Heart right ventricle (tissue), 16 donors: ENCODE measurements at regions not wholly inside any gene's neighbourhood (a gene's known extent, or its start where the extent isn't known, plus 50 kb on each side); places are given as distances from the start of the nearest gene placed in this dataset.

ENCODE experiments used
- ATAC-seq, 8 donors: fragments of 200-7000 bp; cut with Tn5 transposase; one replicate each; pipeline ENCODE4 v1.9.1; 2020; ENCODE audit warnings: mild to moderate bottlenecking in 8 of 8, moderate library complexity in 8 of 8, moderate number of reproducible peaks in 1 of 8
- DNase-seq, 2 donors: peaks; one replicate each; pipeline ENCODE4 v3.0.0-alpha.2; 2020
- H3K27ac ChIP-seq, 10 donors: fragments of 200-600 bp; sonication (generic) in 2 of 10; one replicate each; pipeline versions ENCODE4 v1.5.0 to v1.8.0; 2020 to 2022; ENCODE audit warnings: mild to moderate bottlenecking in 3 of 10
- H3K27me3 ChIP-seq, 7 donors: fragments of 200-600 bp; one replicate each; pipeline ENCODE4 v1.8.0; 2021 to 2022; ENCODE audit warnings: mild to moderate bottlenecking in 2 of 7
- H3K36me3 ChIP-seq, 9 donors: fragments of 200-600 bp; sonication (generic) in 1 of 9; one replicate each; pipeline versions ENCODE4 v1.5.0 to v1.8.0; 2020 to 2022; ENCODE audit warnings: mild to moderate bottlenecking in 2 of 9
- H3K4me1 ChIP-seq, 9 donors: fragments of 200-600 bp; sonication (generic) in 1 of 9; one replicate each; pipeline versions ENCODE4 v1.5.0 to v1.8.0; 2020 to 2022; ENCODE audit warnings: mild to moderate bottlenecking in 4 of 9
- H3K4me3 ChIP-seq, 10 donors: fragments of 200-600 bp; sonication (generic) in 2 of 10; one replicate each; pipeline versions ENCODE4 v1.5.0 to v1.8.0; 2020 to 2022; ENCODE audit warnings: mild to moderate bottlenecking in 7 of 10, moderate library complexity in 2 of 10
- H3K9me3 ChIP-seq, 11 donors: fragments of 200-600 bp in 10 of 11; sonication (generic) in 2 of 11; one replicate each; pipeline versions ENCODE4 v1.5.0 to v1.8.0; 2013 to 2022; ENCODE audit warnings: mild to moderate bottlenecking in 2 of 11, control low read depth in 1 of 11, moderate library complexity in 1 of 11
- WGBS, 2 donors: extraction: QIAGEN DNeasy Blood & Tissue Kit; methylation state at CpG; one replicate each; pipeline ENCODE4 v1.1.7; 2013; ENCODE audit warnings: inconsistent platforms in 1 of 2; 5-methylcytosine and 5-hydroxymethylcytosine counted together
- intact Hi-C, 10 donors: fragments of 100-400 bp; cut with DNase I; formaldehyde crosslinking; loops; one replicate each; pipeline versions ENCODE4 v1.11.1 to v1.14.2; 2022
- TF ChIP-seq, protein P1 (sequence below), 9 donors: fragments of 200-600 bp; sonication (generic) in 2 of 9; IDR thresholded peaks; one replicate each; pipeline versions ENCODE4 v1.5.0 to v1.8.0; 2021 to 2022; ENCODE audit warnings: antibody characterized with exemption in 9 of 9, mild to moderate bottlenecking in 5 of 9, moderate library complexity in 1 of 9
- donor health status: Arrhythmogenic right ventricular cardiomyopathy.
- donor health status: ischemic (EF 13 %, LVEDD 7.1; RV severe dilation, severe dysfunction).
- donor health status: healthy with polysubstance abuse.
- donor health status: DM: no; HTN: yes; CAD: no.
- donor health status: DM: no; HTN: no; CAD: no.
- donor health status: ischemic (EF 25% LVEDD 6.9; RV normal size, moderate dysfunction).
- donor health status: ischemic (EF 25% LVEDD 5.7; RV mildly dilated, moderate dysfunction).
- donor health status: healthy.
- donor health status: DM: yes; HTN: yes; CAD: no.
- donor health status: Ischemic cardiomyopathy.
- donor health status: ischemic (EF 35%, LVEDD 5.7; RV mildly dilated, moderate dysfunction).
- donor health status: nonischemic (EF 11% LVEDD 7.7; RV severe dilation, severe dysfunction).
- donor health status: DM: yes; HTN: yes; CAD: no.
- donor health status: PGD.
- donor health status: ischemic (EF 29% LVEDD 5.4; RV normal size, mild dysfunction).
- donor health status: nonischemic (EF 23%, LVEDD 6.1; RV moderate dilation, normal function).

DNA sequence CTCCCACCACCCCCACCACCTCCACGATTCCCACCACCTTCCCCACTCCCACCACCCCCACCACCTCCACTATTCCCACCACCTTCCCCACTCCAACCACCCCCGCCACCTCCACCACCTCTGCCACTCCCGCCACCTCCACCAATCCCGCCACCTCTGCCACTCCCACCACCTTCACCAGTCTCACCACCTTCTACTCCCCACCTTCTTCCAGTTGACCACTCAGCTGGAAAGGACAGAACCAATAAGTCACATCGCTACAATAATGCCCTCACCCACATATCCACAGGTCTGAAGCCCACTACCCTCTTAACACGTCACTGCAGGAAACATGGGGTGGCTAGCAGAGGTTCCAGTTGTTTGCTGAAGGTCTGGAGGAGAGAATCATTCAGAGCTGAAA, 93.5 kb upstream of the PAX2 start:
- intact Hi-C loops = no loop called here
- WGBS, 2 donors = 91 to 93% methylated on average over 5 of the region's 6 CpGs
- DNase-seq = no peak
- Histone ChIP-seq H3K27me3 (peaks cover 5 to 88% (median 83%) of the 10 kb centered on the region in 7 donors), H3K36me3 (no peaks in the 10 kb centered on the region), H3K4me3 (no peak overlapping the region), H3K9me3 (no peaks in the 10 kb centered on the region), H3K4me1 (peaks cover 0 to 21% (median 10%) of the 10 kb centered on the region in 9 donors), H3K27ac (no peak overlapping the region)
- TF ChIP-seq, protein P1, sequence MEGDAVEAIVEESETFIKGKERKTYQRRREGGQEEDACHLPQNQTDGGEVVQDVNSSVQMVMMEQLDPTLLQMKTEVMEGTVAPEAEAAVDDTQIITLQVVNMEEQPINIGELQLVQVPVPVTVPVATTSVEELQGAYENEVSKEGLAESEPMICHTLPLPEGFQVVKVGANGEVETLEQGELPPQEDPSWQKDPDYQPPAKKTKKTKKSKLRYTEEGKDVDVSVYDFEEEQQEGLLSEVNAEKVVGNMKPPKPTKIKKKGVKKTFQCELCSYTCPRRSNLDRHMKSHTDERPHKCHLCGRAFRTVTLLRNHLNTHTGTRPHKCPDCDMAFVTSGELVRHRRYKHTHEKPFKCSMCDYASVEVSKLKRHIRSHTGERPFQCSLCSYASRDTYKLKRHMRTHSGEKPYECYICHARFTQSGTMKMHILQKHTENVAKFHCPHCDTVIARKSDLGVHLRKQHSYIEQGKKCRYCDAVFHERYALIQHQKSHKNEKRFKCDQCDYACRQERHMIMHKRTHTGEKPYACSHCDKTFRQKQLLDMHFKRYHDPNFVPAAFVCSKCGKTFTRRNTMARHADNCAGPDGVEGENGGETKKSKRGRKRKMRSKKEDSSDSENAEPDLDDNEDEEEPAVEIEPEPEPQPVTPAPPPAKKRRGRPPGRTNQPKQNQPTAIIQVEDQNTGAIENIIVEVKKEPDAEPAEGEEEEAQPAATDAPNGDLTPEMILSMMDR (IDR thresholded peaks at IDR 0.05) = no peak
- no peak for ATAC-seq

DNA sequence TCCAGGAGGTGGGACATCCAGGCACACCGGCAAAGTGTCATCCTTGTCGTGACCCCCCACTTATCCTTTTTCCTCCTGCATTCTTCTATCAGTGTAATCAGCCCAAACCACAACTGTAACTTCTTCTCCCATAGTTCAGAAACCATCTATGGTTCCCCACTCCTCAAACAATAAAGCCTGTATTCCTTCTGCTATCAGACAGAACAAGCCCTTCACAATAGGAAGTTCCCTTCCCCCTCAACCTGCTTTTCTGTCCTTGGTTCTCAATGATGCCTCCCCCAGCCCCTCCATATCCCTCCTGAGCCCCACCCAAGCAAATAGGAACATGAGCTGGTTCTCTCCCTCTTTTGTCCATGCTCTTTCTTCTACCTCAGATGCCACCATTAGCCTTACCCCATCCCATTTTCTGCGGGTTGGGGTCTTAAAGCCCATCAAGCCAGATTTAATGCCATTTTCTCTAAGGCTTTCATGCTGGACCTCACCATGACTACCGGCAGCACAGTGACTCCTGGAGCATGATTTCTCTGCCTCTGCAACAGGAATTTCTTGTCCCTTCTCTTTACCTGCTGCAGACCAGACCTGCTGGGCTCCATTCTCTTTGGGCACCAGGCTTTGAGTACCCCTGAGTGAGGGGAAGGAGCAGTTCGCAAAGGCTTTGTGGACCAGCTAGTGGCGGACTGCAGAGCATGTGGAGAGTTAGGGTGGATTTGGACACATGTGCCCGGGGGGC, 92.8 kb upstream of the PAX2 start:
- H3K27me3 ChIP-seq = peaks cover 5 to 88% (median 84%) of the 10 kb centered on the region in 7 donors
- WGBS, 2 donors = 56 to 58% methylated on average over 7 of the region's 7 CpGs
- TF ChIP-seq, protein P1 (IDR thresholded peaks at IDR 0.05) = no peak
- peaks cover 0 to 21% (median 10%) of the 10 kb centered on the region in 9 donors for H3K4me1 ChIP-seq
- H3K9me3 ChIP-seq = no peaks in the 10 kb centered on the region
- DNase-seq (no peak), ATAC-seq (no peak)
- no peak overlapping the region for H3K4me3 ChIP-seq
- no peak overlapping the region for H3K27ac ChIP-seq
- intact Hi-C loops = no loop called here
- no peaks in the 10 kb centered on the region for H3K36me3 ChIP-seq

DNA sequence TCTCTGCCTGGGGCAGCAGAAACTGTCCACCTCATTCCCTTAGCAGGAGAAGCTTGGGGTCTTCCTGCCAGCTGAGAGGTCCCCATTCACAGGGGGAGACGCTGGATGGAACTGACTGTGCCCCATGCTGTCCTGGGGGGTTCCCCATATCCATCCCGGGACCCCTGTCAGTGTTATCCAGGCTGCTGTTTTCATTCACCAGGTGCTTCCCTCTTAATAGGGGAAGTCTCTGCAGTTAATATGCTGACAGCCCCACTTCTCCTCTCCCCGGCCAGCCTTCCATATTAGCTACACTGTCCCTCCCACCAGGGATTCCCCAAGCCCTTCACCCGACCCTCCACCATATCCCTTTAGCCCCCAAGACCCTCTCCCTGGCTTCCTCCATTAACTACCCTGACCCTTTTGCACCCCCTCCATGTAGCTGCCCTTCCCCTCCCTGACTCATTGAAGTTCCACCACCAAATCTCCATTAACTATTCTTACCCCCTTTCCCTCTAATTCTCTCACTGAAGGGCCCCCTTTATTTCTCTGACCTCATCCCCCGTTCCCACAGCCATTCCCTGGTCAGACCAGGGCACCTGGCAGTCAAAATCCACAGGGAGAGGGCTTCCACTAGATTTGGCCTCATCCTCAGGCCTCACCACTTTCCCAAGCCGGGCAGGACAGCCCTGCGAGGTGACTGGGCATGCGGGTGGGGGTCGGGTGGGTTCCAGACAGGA, 92.0 kb upstream of the PAX2 start:
- 4 to 9% methylated on average over 9 of the region's 9 CpGs for WGBS, 2 donors
- Histone ChIP-seq H3K36me3 (no peaks in the 10 kb centered on the region), H3K4me1 (peaks cover 0 to 21% (median 10%) of the 10 kb centered on the region in 9 donors), H3K27me3 (peaks cover 9 to 88% (median 84%) of the 10 kb centered on the region in 7 donors), H3K4me3 (no peak overlapping the region), H3K27ac (no peak overlapping the region), H3K9me3 (no peaks in the 10 kb centered on the region)
- DNase-seq (no peak), ATAC-seq (no peak)
- intact Hi-C loops = no loop called here
- TF ChIP-seq, protein P1 (IDR thresholded peaks at IDR 0.05) = no peak

DNA sequence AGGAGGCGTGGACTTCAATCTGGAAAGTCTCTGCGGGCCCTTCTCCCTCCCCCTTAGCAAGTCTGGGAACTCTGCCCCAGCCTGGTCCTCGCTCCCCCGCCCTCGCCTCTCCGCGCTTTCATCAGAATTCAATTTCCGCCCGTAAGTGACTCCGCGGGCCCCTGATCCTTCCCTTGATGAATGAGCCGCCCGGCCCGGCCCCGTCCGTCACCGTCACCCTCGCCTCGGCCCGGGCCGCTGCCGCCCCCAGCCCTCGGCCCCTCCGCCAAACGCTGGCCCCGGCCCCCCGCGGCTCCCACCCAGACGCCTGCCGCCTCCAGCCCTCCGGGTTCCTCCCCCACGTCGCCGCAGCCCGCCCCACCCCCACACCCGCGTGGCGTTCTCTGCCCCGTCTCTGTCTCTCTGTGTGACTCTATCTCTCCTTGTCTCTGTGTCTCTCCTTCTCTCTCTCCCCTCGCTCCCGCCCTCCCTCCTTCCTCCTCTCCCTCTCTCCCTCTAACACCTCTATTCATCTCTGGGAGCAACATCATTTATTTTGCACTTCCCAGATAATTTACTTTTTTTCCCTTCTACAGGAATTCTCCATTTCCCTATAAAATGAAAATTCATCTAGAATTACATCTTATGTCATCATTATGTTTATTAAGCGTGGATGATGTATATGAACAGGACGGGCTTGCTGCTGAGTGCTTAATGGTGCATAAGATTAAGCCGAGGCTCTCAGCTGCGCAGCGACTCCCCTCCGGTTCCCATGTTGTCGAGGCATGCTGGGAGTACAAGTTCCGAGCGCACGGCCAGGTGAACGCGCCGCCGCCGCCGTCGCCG, 91.2 kb upstream of the PAX2 start:
- no peak overlapping the region for H3K27ac ChIP-seq
- no peaks in the 10 kb centered on the region for H3K9me3 ChIP-seq
- H3K4me3 ChIP-seq = peak overlapping the region in 6 of 10 donors; percentile 2 to 24 (median 16)
- peak in 1 of 2 donors; percentile 7 for DNase-seq
- no peak for ATAC-seq
- no peaks in the 10 kb centered on the region for H3K36me3 ChIP-seq
- 1% methylated on average over 54 to 59 of the region's 59 CpGs for WGBS, 2 donors
- H3K27me3 ChIP-seq = peaks cover 9 to 90% (median 86%) of the 10 kb centered on the region in 7 donors
- TF ChIP-seq, protein P1 (IDR thresholded peaks at IDR 0.05) = no peak
- intact Hi-C loops = no loop called here
- peaks cover 0 to 21% (median 10%) of the 10 kb centered on the region in 9 donors for H3K4me1 ChIP-seq
